NCI-H128 (cell line): ENCODE measurements at regions not wholly inside any gene's neighbourhood (a gene's known extent, or its start where the extent isn't known, plus 50 kb on each side); places are given as distances from the start of the nearest gene placed in this dataset.

Experiments
- DNase-seq: peaks from one replicate; lab custom pipeline; 2025; ENCODE audit not compliant: unreplicated experiment; lab: John Stamatoyannopoulos, UW

DNA sequence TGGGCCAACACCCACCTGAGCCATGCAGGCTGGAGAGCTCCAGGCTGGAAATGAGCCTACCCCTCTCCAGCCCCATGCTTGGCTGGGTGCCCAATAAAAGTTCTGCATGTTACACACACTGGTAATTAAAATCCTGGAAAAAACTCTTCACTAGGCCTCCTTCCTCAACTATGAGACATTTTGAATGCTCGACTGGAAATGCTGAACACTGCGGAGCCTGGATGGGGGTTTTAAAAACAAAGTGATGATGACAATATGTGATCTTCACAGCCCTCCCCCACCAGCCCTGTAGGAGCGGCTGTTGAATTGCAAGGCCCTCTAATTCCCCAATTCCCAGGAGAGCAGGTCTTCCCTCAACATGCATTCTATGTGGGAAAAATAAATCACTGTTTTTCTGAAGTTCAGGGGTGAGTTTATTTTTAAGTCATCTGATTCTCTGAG is 179.2 kb downstream of the TTC32 start:
- DNase-seq, result no peak

DNA sequence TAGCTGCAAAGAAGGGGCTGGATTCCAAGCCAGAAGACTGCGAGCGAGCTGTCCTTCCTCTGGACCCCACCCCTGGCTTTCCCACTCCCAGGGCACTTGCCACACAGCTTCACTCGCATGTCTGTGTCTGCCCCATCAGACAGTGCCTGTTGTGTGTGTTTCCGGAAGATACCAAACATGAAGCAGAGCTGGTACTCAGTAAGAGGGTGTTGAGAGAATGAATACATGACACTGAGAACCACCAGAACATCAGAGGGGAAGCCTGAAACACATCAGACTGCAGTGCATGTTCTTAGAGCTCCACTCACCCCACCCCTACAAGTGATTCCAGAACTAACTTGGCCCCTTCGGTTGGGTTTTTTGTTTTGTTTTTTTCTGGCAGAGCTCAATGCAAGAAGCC is 181.5 kb downstream of the TTC32 start:
- no peak for DNase-seq

DNA sequence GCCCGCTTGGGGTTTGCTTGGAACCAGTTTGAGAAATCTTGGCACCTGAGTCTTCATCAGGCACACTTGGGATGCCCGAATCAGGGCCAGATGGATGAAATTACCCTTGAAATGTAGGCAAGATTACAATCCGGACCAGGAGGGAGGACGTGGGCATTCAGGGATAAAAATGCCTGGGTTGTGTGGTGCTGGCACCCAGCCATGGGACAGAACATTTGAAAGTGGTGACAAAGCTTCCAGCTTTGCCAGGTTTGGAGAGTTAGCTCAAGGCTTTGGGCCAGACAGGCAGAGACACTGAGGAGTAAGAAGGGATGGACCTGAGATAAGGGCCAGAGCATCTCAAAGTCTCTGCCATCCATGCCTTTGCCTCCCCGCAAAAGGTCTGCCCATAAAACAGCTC is 182.2 kb downstream of the TTC32 start:
- DNase-seq, result no peak

DNA sequence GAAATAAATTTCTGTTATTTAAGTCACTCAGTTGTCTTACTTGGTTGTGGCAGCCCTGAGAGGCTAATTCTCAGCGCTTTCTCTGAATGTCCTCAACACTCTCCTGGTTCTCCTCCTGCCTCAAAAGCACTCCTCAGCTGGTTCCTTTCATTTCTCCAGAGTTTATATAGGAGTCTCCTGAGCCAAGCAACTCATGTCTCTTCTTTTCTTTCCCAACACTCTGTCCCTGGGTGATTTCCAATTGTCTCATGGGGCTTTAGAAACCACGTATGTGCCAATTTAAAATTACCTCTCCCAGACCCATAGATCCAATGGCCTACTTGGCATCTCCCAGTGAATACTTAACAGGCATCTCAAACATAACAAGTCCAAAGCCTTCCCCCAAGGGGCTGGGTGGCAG is 184.3 kb downstream of the TTC32 start:
- DNase-seq, result no peak

DNA sequence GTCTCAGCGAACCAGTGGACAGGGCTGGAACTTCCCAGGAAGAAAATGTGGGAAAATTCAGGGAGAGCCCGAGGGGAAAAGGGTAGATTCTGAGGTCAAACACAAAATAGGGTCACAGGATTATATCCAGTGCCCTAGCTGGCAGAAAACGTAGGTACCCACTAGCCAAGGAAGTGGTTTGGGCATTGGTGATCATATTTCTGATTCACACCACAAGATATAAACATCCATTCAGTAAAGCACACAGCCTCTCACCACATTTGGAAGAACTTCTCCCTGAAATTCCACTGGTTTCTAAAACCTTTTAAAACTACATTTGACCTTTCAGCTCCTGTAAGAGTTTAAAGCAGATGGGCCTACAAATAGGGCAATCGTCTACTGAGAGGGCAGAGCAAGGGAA is 186.9 kb downstream of the TTC32 start:
- DNase-seq, result no peak

DNA sequence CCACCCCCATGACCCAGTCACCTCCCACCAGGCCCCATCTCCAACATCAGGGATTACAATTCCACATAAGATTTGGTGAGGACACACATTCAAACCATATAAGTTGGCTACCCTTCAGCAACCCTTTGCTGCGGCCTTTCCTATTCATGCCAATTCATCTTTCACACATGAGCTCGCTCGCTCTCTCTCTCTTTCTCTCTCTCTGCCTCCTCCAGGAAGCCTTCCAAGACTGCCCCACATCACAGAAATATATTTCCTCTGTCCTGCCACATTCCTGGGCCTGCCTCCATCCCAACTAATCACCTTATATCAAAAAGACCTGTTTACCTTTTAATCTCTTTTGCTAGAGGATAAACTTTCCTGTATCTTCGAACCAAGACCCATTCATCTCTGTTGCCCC is 188.9 kb downstream of the TTC32 start:
- DNase-seq, result no peak

DNA sequence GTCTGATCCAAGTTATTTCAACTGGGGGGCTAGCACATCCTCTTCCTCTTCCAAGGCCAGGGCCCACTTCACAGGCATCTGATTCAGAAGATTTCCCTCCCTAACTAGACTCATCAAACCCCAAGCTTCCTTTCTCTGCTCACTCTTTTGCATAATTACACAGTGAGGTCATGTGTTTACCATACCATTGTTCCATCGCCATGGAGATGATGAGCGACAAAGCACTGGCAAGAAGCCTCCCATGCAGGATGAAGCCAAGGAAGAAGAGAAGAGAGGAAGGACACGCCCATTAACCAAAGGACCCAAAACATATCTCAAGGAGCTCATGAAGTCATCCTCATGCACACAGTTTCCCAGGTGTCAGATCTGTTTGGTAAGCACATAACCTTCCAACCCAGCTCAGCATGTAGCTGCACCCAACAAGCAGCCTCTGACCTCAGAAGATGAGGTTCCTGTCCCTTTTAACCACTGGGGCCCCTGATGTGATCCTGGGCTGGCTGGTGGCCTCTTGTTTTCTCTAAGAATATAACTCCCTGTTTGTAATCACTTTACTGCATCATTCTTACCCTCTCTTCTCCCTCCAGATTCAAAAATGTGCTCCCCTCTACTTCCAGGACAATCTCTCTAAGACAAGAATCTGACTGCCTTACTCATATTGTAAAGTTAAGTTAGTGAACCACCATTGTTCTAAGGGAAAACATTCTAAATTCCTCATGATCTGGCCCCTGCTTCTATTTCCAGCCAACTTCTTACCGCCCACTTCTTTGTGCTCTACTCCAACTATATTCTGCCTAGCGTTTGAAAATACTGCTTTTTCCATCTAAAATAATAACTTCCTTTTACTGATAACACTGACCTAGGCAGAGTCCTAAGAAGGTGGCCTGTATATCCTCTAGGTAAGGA is 190.1 kb downstream of the TTC32 start:
- no peak for DNase-seq

DNA sequence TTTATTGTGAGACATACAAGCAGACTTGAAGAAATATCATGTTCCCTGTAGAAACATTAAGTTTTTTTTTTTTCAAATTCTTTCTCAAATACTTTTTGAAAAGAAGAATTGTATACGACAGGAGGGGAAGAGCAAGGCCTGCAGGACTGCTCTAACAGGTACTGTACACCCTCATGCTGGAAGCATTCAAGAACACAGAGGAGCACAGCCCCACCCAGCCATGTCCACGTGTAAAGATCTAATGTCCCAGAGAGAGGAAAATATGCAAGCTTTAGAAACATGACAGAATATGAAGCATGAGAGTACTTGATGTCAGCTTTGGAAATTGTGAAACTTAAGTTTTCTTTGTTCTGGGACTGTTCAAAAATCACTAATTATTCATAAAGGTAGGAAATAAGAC is 191.6 kb downstream of the TTC32 start:
- no peak for DNase-seq

DNA sequence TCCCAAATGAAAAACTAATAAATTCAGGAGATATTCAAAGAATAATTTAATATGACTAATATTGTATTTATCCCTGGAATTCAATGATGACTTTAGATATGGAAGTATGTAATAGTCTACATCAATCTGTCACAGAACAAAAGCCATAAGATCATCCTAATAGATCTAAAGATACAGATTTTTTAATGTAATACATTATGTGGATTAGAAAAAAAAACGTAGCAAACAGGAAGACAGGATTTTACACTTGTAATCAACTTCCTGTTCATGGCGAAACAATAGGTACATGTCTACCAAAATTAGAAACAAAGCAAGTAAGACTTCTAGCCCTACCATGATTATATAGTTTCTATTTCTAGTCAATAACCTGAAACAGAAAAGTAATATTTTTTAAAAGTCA is 192.2 kb downstream of the TTC32 start:
- no peak for DNase-seq

DNA sequence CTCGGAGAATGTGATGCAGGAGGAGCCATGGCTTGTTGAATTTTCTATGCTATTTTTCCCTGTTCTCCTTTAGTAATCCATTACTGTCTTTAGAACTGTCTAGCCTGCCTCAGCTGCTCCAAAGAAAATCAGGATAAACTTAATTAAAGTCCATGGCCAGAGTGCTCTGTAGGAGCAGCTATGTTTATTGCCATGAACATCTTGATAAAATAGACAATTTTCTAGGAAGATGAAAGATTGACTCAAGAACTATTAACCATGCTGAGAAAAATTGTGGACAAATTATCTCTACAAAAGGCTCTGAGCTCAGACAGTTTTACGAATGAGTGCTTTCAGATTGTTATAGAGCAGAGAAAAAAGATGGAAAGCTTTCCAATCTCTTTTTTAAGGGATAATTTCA is 193.0 kb downstream of the TTC32 start:
- no peak for DNase-seq

DNA sequence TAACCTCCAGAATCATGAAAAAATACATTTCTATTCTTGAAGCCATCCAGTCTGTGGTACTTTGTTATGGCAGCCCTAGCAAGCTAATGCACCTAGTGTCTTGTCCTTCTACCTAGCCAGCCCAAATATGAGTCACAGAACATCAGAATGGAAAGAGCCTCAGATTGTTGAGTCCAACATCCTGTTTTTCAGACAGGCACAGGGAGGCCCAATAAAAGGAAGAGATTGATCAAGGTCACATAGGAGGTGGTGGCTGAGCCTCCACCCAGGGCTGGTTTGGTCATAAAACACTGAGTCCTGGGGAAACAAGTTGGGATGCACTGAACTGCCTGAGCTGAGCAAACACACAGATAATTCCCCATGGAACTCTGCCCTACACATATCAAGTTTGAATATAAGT is 195.5 kb downstream of the TTC32 start:
- no peak for DNase-seq

DNA sequence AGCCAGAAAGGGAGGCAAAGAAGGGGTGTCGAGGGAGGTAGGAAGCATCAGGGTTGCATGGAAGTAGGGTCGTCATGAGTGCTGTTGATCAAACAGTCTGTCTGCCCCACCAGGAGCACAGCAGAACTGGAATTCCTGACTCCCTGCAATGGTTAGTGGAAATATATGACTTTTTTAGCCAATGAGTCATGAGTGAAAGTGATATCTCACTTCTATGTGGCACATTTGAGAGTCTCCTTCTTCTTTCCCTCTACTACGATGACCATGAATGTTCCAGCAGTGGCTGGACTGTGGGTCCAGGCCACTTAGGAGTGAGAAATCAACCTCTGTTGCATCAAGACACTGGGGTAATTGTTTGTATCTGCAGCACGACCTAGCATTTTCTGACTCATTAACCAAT is 199.5 kb downstream of the TTC32 start:
- DNase-seq, result no peak

DNA sequence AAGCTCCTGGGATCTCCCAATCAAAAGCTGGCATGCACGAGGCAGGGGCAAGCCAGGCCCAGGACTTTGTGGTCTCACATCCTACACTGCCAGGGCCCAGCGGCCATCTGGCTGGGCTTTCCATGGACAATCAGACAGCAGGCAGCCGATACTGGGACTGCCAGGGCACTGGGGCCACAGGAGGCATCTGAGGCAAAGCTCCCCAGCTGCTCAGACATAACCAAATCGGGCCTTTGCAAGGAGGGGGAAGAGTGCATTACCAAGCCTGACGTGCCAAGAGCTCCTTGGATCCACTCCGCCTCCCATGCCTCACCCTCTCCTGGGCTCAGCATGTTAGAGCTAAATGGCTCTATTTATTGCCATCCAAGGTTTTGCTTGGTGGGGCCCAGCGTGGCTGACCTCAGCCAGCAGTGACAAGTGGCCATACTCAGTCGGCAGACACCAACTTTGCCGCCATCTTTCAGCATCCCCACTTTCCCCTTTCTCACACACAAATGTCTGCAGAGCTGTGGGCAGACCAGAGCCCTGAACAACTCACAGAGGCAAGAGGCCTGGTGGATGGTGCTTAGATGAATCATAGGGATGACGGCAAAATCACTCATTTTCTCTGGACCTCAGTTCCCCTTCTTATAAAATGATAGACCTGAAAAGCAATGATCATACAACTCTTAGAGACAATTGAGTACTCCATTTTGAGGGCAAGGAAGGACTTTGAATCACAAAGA is 200.8 kb downstream of the TTC32 start:
- DNase-seq, result no peak

DNA sequence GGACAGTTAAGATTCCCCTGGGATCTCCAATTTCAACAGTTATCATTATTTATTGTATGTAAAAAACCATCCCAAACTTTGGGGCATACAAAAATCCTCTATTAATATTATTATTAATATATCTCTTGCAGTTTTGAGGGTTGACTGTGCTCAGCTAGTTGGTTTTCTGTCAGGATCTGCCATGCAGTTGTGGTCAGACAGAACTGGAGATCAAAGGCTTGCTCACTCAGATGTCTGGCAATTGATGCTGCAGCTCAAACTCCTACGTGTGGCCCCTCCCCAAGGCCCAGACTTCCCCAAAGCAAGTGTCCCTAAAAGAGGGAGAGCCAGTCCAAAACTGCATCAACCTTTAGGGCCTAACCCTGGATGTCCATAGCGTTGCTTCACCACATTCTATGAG is 204.7 kb downstream of the TTC32 start:
- DNase-seq, result no peak

DNA sequence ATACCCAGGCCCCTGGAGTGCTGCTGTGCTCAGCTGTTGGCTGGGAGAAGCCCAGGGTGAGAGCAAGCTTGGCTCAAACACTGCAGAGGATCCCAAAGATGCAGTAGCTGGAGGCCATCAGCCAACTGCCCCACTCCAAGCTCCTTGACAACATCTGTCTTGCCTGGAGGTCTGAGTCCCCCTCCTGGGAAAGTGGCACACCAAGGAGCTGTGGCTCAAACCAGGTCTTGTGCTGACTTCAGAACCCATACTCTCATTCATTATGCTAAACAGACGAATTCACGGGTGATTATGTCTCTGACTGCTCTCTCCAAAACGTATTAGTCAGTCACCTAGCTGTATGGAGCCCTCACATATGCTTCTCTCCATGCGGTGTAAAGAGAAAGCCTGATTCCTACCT is 206.1 kb downstream of the TTC32 start:
- DNase-seq, result no peak

DNA sequence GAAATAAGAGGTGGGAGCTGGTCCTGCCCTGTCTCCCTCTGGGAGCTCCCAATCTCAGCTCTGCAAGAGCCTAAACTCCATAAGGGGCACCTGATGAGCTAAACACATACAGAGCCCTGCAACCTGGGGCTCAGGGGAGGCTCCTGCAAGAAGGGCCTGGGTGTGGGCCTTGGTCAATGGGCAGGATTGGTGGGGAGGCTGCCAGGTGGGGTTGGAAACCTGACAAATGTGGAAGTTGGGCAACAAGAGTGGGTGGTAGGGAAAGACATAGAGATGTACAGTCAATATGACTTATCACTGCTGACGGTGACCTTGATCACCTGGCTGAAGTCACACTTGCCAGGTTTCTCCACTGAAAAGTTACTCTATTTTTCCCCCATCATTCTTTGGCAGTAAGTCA is 209.9 kb downstream of the TTC32 start:
- no peak for DNase-seq

DNA sequence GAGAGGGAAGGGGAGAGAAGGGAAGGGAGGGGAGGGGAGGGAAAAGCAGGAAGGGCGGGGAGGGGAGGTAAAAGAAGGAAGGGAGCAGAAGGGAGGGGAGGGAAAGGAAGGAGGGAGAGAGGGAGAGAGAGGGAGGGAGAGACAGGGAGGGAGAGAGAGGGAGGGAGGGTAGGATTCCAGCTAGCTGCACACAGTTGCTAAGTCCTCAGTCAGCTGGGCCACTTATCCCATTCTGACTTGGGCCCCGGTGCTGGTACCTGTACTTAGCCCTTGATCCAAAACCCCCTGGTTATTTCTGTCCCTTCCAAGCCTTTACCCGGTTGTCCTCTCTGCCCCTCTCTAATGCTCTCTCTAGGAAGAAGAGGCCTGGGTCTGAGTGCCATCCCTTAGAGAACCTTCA is 211.4 kb downstream of the TTC32 start:
- no peak for DNase-seq

DNA sequence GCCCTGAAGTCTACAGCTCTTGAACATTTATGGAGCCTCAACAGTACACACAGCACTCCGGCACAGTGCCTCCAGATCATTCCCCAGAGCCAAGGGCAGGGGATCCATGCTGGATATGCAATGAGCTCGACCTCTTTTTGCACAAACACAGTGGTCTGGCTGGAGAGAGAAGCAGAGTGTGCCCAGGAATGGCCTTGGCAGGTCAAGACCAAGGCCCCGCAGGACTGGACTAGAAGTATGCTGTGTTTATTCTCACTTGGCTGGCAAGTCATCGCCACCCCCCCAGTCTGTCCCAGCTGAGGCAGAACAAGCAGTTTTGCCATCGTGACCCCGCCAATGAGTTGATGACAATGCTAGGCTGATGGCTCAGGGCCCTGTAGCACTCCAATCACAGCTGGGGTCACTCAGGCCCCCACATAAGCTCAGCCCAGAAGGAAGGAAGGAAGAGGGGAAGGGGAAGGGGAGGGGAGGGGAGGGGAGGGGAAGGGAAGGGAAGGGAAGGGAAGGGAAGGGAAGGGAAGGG is 212.1 kb downstream of the TTC32 start:
- no peak for DNase-seq

DNA sequence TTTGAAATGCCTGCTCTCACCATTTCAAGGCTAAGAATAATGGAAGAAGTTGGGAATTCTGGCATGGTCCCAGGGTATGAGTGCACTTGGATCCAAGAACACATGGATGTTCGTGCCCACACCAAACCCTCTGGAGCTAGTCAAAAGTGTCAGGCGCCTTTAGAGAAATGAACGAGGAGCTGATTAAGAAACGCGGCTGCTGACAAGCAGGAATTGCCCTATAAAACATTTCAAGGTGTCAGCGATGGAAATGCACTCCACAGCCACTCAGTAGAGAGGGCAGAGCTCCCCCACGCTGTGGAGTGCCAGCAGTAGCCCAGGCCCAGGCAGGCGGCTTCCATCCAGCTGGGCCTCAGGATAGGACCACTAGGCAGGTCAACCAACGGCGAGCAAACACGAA is 213.7 kb downstream of the TTC32 start:
- no peak for DNase-seq

DNA sequence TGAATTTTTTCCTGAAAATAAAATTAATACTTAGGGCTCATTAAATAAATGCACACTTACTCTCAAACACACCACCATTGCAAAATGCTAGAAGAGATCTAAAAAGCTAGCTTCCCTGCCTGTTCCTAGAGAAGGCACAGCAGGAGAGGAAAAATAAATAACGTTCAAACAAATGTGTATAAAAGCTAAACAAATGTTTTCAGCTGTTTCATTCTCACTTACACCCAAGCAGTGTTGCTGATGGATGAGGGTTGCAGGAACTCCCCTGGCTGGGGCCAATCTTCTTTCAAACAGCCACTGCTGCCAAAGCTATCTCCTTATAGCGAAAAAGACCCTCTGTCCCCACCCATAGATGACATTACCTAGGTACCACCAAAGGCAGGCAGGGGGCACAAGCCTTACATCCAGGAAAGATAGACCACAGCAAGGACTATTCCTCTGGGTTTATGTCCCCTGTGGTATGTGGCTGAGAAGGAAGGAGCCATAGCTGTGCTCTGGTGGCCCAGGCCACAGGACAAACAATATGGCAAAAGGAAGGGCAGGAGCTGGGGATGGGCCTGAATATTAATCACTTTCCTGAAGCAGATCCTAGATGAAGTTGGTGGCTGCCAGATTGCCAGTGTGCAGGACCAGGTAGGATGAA is 214.6 kb downstream of the TTC32 start:
- DNase-seq, result no peak

DNA sequence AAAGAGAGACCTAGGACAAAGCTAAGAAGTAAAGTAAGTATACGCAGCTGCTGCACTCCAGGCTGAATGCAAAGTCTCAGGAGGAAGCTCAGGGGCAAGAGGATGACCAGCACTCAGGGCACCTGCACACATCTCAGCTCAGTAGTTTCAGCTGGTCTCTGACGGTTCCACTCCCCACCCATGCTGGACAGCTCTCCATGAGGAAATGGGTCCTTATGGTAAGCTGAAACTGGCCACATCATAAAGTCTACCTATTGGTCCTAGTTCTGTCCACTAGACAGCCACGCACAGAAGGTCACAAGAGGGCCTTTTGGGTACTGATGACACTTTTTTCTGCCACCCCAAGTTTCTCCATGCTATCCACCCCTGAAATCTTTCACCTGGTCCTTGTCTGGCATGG is 215.3 kb downstream of the TTC32 start:
- no peak for DNase-seq

DNA sequence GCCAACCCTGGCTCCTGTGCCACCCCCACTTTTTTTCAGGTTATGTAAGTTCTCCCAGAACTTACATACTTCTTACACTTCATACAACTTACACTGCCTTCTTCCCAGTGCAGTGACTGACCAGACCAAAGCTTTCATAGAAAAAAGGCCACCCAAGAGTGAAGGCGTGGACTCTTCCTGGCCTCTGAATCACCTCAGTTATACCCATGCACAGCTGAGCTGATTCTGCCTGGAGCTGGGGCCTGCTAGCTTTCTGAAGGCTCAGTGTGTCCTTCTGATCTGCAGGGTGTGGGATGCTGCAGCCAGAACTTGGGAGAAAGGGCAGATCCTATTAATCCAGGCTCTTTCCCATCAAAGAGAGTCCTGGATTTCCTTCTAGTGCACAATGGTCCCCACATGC is 216.1 kb downstream of the TTC32 start:
- DNase-seq, result no peak
